ENCODE measurements at regions not wholly inside any gene's neighbourhood (a gene's known extent, or its start where the extent isn't known, plus 50 kb on each side); places are given as distances from the start of the nearest gene placed in this dataset.
A peak's percentile ranks its signal among the peaks of the same experiment; 100 is the strongest.

DNA sequence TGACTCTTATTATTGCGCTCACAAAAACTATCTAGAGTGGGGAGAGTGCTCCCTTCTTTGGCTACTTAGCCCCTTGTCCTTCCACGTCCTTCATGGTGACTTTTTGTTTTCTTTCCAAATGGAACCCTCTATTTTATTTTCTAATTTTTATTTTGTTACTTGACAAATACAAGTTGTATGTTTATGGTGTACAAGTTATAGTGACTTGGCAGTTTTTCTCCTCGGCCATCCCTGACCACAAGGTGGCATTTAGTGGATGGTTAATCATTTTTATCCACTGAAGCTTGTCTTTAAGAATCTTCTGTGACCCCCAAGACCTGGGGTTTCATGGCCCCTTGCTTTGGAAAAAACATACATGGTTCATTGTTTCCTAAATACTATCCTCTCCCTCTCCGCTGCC lies 70.1 kb downstream of the NKX2-1 start:
- no TSS peak for BruUV-seq (replicated peaks)
- intact Hi-C loops (cut with micrococcal nuclease) (loop anchor here (2.0 kb wide), 1 partner anchor 79 kb away; no protein-coding TSS in a partner anchor), in situ Hi-C loops (cut with MboI) (no loop called here)
- TF ChIP-seq ESRRA (IDR thresholded peaks at IDR 0.05; ENCODE audit: borderline replicate concordance, low read depth): no peak
- no peak for TF ChIP-seq NFIC (IDR thresholded peaks at IDR 0.05)
- TF ChIP-seq DPF2 (IDR thresholded peaks at IDR 0.05): no peak
- TF ChIP-seq ESRRB (CRISPR knock-in tag; IDR thresholded peaks at IDR 0.05; ENCODE audit: borderline replicate concordance): no peak
- no peak for TF ChIP-seq SIN3B (IDR thresholded peaks at IDR 0.05; ENCODE audit: low read depth)
- no peak for TF ChIP-seq ZFP30 (CRISPR knock-in tag; IDR thresholded peaks at IDR 0.05; ENCODE audit: borderline replicate concordance)
- TF ChIP-seq, protein P1, sequence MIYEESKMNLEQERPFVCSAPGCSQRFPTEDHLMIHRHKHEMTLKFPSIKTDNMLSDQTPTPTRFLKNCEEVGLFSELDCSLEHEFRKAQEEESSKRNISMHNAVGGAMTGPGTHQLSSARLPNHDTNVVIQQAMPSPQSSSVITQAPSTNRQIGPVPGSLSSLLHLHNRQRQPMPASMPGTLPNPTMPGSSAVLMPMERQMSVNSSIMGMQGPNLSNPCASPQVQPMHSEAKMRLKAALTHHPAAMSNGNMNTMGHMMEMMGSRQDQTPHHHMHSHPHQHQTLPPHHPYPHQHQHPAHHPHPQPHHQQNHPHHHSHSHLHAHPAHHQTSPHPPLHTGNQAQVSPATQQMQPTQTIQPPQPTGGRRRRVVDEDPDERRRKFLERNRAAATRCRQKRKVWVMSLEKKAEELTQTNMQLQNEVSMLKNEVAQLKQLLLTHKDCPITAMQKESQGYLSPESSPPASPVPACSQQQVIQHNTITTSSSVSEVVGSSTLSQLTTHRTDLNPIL (CRISPR knock-in tag; IDR thresholded peaks at IDR 0.05): no peak
- no peak for TF ChIP-seq SPI1 (IDR thresholded peaks at IDR 0.05; ENCODE audit: borderline replicate concordance, low read depth, low read length)
- TF ChIP-seq SMAD2 (IDR thresholded peaks at IDR 0.05; ENCODE audit: low read depth, low read length): no peak
- no peak for TF ChIP-seq HLTF (IDR thresholded peaks at IDR 0.05)
- TF ChIP-seq ZNF124 (CRISPR knock-in tag; IDR thresholded peaks at IDR 0.05): no peak
- TF ChIP-seq MED1 (CRISPR knock-in tag; IDR thresholded peaks at IDR 0.05; ENCODE audit: borderline replicate concordance): no peak
- TF ChIP-seq MAFG (tag; conservative IDR thresholded peaks at IDR 0.05): peak; percentile 70; the same call in 1 of the 2 replicates
- no peak for TF ChIP-seq ZNF584 (CRISPR knock-in tag; IDR thresholded peaks at IDR 0.05; ENCODE audit: low read depth)
- no peak for TF ChIP-seq POLR3G (IDR thresholded peaks at IDR 0.05; ENCODE audit: extremely low read depth, insufficient read length, insufficient replicate concordance)
- TF ChIP-seq FOSL1 (tag; conservative IDR thresholded peaks at IDR 0.05): no peak
- TF ChIP-seq ZNF316 (IDR thresholded peaks at IDR 0.05): 0 out of 2 replicates have a peak, but pooled peaks have one; percentile 22
- TF ChIP-seq ZC3H8 (IDR thresholded peaks at IDR 0.05): no peak
- TF ChIP-seq NFE2 (IDR thresholded peaks at IDR 0.05; ENCODE audit: low read depth): peak; percentile 47; the same call in 1 of the 2 replicates
- H3K27me3 ChIP-seq (ENCODE audit: control insufficient read depth in 2 of 2, insufficient read depth in 2 of 2, low read length in 2 of 2): no peaks in the 10 kb centered on the region; a peak in 1 of 5 replicates
- H3K9me1 ChIP-seq (ENCODE audit: control insufficient read depth, insufficient read depth, low read length): no peaks in the 10 kb centered on the region
- no peaks in the 10 kb centered on the region for H4K20me1 ChIP-seq (replicated peaks; ENCODE audit: control insufficient read depth, insufficient read depth, low read length)
- H3K79me2 ChIP-seq (ENCODE audit: control insufficient read depth, insufficient read depth, low read length): no peaks in the 10 kb centered on the region
- no peaks in the 10 kb centered on the region for H3K4me1 ChIP-seq (replicated peaks in 1 of 2; ENCODE audit: control insufficient read depth in 2 of 2, insufficient read depth in 2 of 2, low read length in 2 of 2)
- H3K36me3 ChIP-seq (ENCODE audit: control insufficient read depth, insufficient read depth, low read length): no peaks in the 10 kb centered on the region
- ATAC-seq (no peak), FAIRE-seq (no peak), DNase-seq (ENCODE audit: extremely low read depth in 1 of 4, low spot score in 3 of 4) (no peak)
- H3K4me3 ChIP-seq: no peak overlapping the region
- H3K4me2 ChIP-seq (ENCODE audit: insufficient read depth, low read length): no peak overlapping the region
- H3K27ac ChIP-seq (ENCODE audit: extremely low read depth, low read depth, low read length): no peak overlapping the region
- POLR2A ChIA-PET: interaction anchor here (0.7 kb wide), 1 partner anchor 9 kb away, joined by 5 read pairs; no protein-coding TSS in a partner anchor
- no peaks in the 10 kb centered on the region for H3K9me3 ChIP-seq (replicated peaks; ENCODE audit: control insufficient read depth, insufficient read depth, low read depth, low read length)
- no peak overlapping the region for H3K9ac ChIP-seq (ENCODE audit: insufficient read depth in 1 of 2, low read depth in 2 of 2, low read length in 2 of 2)
- CTCF ChIA-PET (ENCODE audit: low intra/inter-chr PET ratio): no interaction called here
- no peak overlapping the region for H2AFZ ChIP-seq (ENCODE audit: low read depth, low read length)
- 21% methylated on average over 4 of the region's 4 CpGs for WGBS (ENCODE audit: insufficient coverage, low coverage, missing lambda C conversion rate)
